OCI-LY3 (cell line): ENCODE measurements at regions not wholly inside any gene's neighbourhood (a gene's known extent, or its start where the extent isn't known, plus 50 kb on each side); places are given as distances from the start of the nearest gene placed in this dataset.

Experiments used
- H2AFZ ChIP-seq: fragments of 200-600, 300-600 bp; shearing (Covaris generic); 2 replicates; pipeline ENCODE4 v1.6.0; 2014; ENCODE audit warnings: antibody characterized with exemption, low read depth, low read length
- H3K27ac ChIP-seq: fragments of 200-600, 300-600 bp; sonication (generic); 2 replicates; pipeline ENCODE4 v1.5.1; 2014; ENCODE audit warnings: mild to moderate bottlenecking, low read length, moderate library complexity, mixed read lengths
- H3K27me3 ChIP-seq: fragments of 200-600, 300-600 bp; sonication (generic); 2 replicates; pipeline ENCODE4 v1.6.1; 2014; ENCODE audit warnings: low read depth, low read length, mixed read lengths
- H3K36me3 ChIP-seq: fragments of 200-600, 300-600 bp; sonication (generic); replicated peaks from 2 replicates; pipeline ENCODE3; 2014; ENCODE audit warnings: low read depth, low read length, mixed read lengths
- H3K4me1 ChIP-seq: fragments of 300-600, 200-600 bp; sonication (generic); 2 replicates; pipeline ENCODE4 v1.6.1; 2014; ENCODE audit warnings: low read length, mixed read lengths
- H3K4me2 ChIP-seq: fragments of 200-600, 300-600 bp; sonication (generic); 2 replicates; pipeline ENCODE4 v1.6.1; 2014; ENCODE audit warnings: low read length, mixed read lengths
- H3K4me3 ChIP-seq: fragments of 300-600, 200-600 bp; sonication (generic); 2 replicates; pipeline ENCODE4 v1.5.1; 2014; ENCODE audit warnings: antibody characterized with exemption, mild to moderate bottlenecking, low read length, moderate library complexity
- H3K79me2 ChIP-seq: fragments of 300-600, 200-600 bp; shearing (Covaris generic); 2 replicates; pipeline ENCODE4 v1.6.1; 2014; ENCODE audit warnings: mild to moderate bottlenecking, low read length, mixed read lengths
- H3K9ac ChIP-seq: fragments of 300-600, 200-600 bp; shearing (Covaris generic); 2 replicates; pipeline ENCODE4 v1.6.0; 2014; ENCODE audit warnings: mild to moderate bottlenecking, low read length, moderate library complexity
- H3K9me3 ChIP-seq: fragments of 200-600, 300-600 bp; shearing (Covaris generic); 2 replicates; pipeline ENCODE4 v1.6.1; 2014; ENCODE audit warnings: low read length, mixed read lengths; ENCODE audit not compliant: insufficient read depth
- H4K20me1 ChIP-seq: fragments of 200-600, 300-600 bp; sonication (generic); 2 replicates; pipeline ENCODE4 v1.6.1; 2016; ENCODE audit warnings: low read length, mixed read lengths; ENCODE audit not compliant: insufficient read depth
- EZH2phosphoT487 ChIP-seq: fragments of 200-600 bp; shearing (Covaris generic); IDR thresholded peaks from 2 replicates; pipeline ENCODE4 v1.6.1; 2018; ENCODE audit warnings: antibody characterized with exemption, mixed run types, low read depth
- TF ChIP-seq, protein P1 (sequence below): fragments of 200-600, 300-600 bp; sonication (generic); IDR thresholded peaks from 2 replicates; pipeline ENCODE4 v1.5.1; 2014; ENCODE audit warnings: antibody characterized with exemption, low read length, low read depth

DNA sequence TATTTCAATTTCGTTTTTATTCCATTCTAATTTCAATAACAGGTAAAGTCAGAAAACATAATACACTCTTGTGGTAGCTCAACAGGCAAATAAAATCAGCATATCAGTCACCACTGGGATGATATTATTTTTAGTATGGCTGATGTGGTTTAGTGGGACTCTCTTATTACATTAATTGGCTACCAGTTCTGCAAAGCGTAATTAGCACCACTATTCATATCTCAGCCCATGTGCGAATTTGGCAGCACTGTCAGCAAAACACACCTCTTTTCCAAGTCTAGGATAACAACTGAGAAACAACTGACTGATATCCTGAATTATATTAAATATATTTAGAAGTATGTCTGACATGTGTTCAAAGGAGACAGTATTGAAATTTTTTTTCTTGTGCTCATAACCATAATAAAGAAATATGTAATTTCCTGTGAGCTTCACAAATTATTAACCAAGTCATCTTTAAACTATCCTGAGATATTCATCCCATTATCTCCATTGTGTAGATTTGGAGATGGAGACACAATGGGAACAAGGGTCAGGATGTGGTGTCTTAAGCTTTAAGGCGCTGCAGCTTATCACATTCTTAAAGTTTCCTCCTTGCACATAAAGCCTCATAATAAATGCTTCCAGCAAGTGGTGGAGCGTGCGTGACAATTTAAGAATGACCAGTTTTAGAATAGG, 212.4 kb downstream of the TLE1 start:
- no peaks in the 10 kb centered on the region for H3K9me3 ChIP-seq
- H3K9ac ChIP-seq: no peak overlapping the region
- no peaks in the 10 kb centered on the region for H4K20me1 ChIP-seq
- no peak overlapping the region for H3K4me3 ChIP-seq
- no peaks in the 10 kb centered on the region for H3K36me3 ChIP-seq
- H3K27me3 ChIP-seq: no peaks in the 10 kb centered on the region
- H3K4me2 ChIP-seq: no peak overlapping the region
- no peaks in the 10 kb centered on the region for H3K79me2 ChIP-seq
- H3K27ac ChIP-seq: no peak overlapping the region
- no peak overlapping the region for H2AFZ ChIP-seq
- H3K4me1 ChIP-seq: no peaks in the 10 kb centered on the region
- TF ChIP-seq, protein P1, sequence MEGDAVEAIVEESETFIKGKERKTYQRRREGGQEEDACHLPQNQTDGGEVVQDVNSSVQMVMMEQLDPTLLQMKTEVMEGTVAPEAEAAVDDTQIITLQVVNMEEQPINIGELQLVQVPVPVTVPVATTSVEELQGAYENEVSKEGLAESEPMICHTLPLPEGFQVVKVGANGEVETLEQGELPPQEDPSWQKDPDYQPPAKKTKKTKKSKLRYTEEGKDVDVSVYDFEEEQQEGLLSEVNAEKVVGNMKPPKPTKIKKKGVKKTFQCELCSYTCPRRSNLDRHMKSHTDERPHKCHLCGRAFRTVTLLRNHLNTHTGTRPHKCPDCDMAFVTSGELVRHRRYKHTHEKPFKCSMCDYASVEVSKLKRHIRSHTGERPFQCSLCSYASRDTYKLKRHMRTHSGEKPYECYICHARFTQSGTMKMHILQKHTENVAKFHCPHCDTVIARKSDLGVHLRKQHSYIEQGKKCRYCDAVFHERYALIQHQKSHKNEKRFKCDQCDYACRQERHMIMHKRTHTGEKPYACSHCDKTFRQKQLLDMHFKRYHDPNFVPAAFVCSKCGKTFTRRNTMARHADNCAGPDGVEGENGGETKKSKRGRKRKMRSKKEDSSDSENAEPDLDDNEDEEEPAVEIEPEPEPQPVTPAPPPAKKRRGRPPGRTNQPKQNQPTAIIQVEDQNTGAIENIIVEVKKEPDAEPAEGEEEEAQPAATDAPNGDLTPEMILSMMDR: no peak
- TF ChIP-seq EZH2phosphoT487: no peak

DNA sequence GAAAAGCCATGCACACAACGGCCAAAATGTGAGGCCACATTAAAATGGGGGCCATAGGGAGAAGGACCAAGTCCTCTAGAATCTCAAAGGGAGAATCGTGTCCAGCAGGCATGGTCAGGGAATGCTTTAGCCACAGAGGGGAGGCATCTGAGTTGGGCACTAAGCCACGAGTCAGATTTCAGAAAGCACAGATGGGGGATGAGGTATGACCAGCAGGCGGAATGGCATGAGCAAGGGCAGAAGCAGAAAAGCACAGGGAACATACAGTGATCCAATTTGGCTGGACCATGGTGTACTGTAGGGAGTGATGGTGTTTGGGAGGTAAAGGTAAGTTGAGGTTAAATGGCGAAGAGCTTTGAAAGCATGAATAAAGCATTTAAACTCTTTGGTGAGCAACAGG, 214.6 kb downstream of the TLE1 start:
- Histone ChIP-seq H3K36me3 (no peaks in the 10 kb centered on the region), H3K4me1 (no peaks in the 10 kb centered on the region), H3K79me2 (no peaks in the 10 kb centered on the region), H3K9ac (no peak overlapping the region), H3K4me2 (no peak overlapping the region), H4K20me1 (no peaks in the 10 kb centered on the region), H3K9me3 (no peaks in the 10 kb centered on the region), H3K27me3 (no peaks in the 10 kb centered on the region), H3K27ac (no peak overlapping the region), H3K4me3 (no peak overlapping the region), H2AFZ (no peak overlapping the region)
- no peak for TF ChIP-seq EZH2phosphoT487
- TF ChIP-seq, protein P1: no peak

DNA sequence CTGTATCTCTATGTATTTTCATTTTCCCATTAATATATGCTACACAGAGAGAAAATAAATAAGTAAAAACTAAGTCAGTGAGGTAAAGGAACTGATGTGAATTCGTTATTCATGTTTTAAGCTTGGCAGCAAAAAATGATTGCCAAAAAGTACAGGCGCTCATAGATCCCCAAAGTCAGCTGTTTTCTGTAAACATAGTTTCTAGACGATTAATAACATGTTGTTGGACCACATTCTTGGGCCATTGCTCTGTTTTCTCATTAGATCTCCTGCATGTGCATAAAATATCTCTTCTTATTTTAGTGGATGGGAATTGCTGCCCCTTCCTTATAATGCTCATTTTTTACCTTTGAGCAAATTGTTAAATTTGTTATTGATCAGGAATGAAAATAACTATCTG, 215.2 kb downstream of the TLE1 start:
- H3K27me3 ChIP-seq: no peaks in the 10 kb centered on the region
- no peaks in the 10 kb centered on the region for H3K79me2 ChIP-seq
- no peak overlapping the region for H3K9ac ChIP-seq
- no peaks in the 10 kb centered on the region for H4K20me1 ChIP-seq
- H3K4me2 ChIP-seq: no peak overlapping the region
- no peaks in the 10 kb centered on the region for H3K9me3 ChIP-seq
- no peak overlapping the region for H3K27ac ChIP-seq
- H3K36me3 ChIP-seq: no peaks in the 10 kb centered on the region
- H3K4me3 ChIP-seq: no peak overlapping the region
- no peak for TF ChIP-seq EZH2phosphoT487
- TF ChIP-seq, protein P1: no peak
- H2AFZ ChIP-seq: no peak overlapping the region
- no peaks in the 10 kb centered on the region for H3K4me1 ChIP-seq

DNA sequence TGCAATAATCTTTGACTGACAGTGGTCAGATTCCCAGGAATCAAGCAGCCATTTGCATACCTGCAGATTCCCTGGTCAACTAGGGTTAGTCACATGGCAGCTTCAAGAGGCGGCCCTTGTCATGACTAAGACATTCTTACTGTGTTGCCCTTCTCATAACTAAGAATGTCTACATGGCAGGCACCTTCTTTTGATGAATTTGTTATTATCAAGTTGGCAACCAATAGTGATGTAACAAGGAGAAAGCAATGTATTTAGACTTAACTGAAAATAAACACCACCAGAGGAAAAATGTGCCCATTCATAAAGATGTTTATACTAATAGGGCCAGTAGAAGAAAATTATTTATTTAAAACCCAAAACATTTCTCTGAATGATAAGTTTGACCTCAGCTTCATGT, 215.6 kb downstream of the TLE1 start:
- H3K27me3 ChIP-seq: no peaks in the 10 kb centered on the region
- no peaks in the 10 kb centered on the region for H3K9me3 ChIP-seq
- H2AFZ ChIP-seq: no peak overlapping the region
- no peaks in the 10 kb centered on the region for H4K20me1 ChIP-seq
- no peaks in the 10 kb centered on the region for H3K36me3 ChIP-seq
- no peak overlapping the region for H3K9ac ChIP-seq
- H3K4me1 ChIP-seq: no peaks in the 10 kb centered on the region
- no peak overlapping the region for H3K4me2 ChIP-seq
- H3K27ac ChIP-seq: no peak overlapping the region
- H3K4me3 ChIP-seq: no peak overlapping the region
- H3K79me2 ChIP-seq: no peaks in the 10 kb centered on the region
- TF ChIP-seq, protein P1: no peak
